HEK293 (cell line): ENCODE measurements at regions not wholly inside any gene's neighbourhood (a gene's known extent, or its start where the extent isn't known, plus 50 kb on each side); places are given as distances from the start of the nearest gene placed in this dataset.

Experiments used
- HOXD13 ChIP-seq: sonication (generic); formaldehyde crosslinking; IDR thresholded peaks from 2 replicates; pipeline ENCODE4 v1.8.0; 2022; ENCODE audit warnings: missing genetic modification reagents, borderline replicate concordance
- IKZF3 ChIP-seq: fragments of 450-650 bp; IDR thresholded peaks from 2 replicates; pipeline ENCODE4 v1.5.0; 2018; ENCODE audit warnings: missing biosample characterization, mild to moderate bottlenecking, missing genetic modification characterization, moderate library complexity
- ZNF121 ChIP-seq: fragments of 450-650 bp; formaldehyde crosslinking; IDR thresholded peaks from 2 replicates; pipeline ENCODE4 v1.5.1; 2016; ENCODE audit warnings: missing biosample characterization, missing genetic modification characterization
- ZNF366 ChIP-seq: fragments of 450-650 bp; formaldehyde crosslinking; conservative IDR thresholded peaks from 2 replicates; pipeline ENCODE4 v1.5.1; 2016; ENCODE audit warnings: missing biosample characterization, missing genetic modification characterization
- ZNF654 ChIP-seq: fragments of 450-650 bp; formaldehyde crosslinking; IDR thresholded peaks from 2 replicates; pipeline ENCODE4 v1.5.1; 2016; ENCODE audit warnings: low read depth, missing biosample characterization, missing genetic modification characterization
- ZNF677 ChIP-seq: fragments of 450-650 bp; IDR thresholded peaks from 2 replicates; pipeline ENCODE4 v1.5.0; 2018; ENCODE audit warnings: missing biosample characterization, mild to moderate bottlenecking, missing genetic modification characterization, moderate library complexity
- TF ChIP-seq, protein P1 (sequence below): sonication (generic); formaldehyde crosslinking; IDR thresholded peaks from 2 replicates; pipeline ENCODE4 v1.8.1; 2022; ENCODE audit warnings: mild to moderate bottlenecking, moderate library complexity, missing genetic modification reagents
- TF ChIP-seq, protein P2 (sequence below): fragments of 450-650 bp; formaldehyde crosslinking; IDR thresholded peaks from 2 replicates; pipeline ENCODE4 v1.5.1; 2016; ENCODE audit warnings: missing biosample characterization, missing genetic modification characterization
- TF ChIP-seq, protein P3 (sequence below): fragments of 450-650 bp; formaldehyde crosslinking; IDR thresholded peaks from 2 replicates; pipeline ENCODE4 v1.5.1; 2016; ENCODE audit warnings: missing biosample characterization, missing genetic modification characterization

DNA sequence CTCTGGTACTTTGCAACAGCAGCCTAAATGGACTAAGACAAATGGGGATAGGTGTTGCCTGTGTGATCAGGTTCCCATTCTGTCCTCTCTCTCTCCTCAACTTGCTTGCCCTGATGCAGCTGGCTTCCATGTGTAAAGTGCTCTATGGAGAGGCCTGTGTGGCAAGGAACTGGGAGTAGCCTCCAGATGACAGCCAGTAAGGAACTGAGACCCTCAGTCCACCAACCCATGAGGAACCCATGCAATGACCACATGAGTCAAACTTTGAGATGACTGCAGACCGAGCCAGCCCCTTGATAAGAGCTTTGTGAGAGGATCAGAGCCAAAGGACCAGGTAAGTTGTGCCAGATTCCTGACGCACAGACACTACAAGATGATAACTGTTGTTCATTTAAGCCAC, 74.6 kb upstream of the ADPGK start:
- TF ChIP-seq, protein P1, sequence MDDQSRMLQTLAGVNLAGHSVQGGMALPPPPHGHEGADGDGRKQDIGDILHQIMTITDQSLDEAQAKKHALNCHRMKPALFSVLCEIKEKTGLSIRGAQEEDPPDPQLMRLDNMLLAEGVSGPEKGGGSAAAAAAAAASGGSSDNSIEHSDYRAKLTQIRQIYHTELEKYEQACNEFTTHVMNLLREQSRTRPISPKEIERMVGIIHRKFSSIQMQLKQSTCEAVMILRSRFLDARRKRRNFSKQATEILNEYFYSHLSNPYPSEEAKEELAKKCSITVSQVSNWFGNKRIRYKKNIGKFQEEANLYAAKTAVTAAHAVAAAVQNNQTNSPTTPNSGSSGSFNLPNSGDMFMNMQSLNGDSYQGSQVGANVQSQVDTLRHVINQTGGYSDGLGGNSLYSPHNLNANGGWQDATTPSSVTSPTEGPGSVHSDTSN (CRISPR knock-in tag) = no peak
- no peak for TF ChIP-seq ZNF654
- no peak for TF ChIP-seq ZNF366 (tag by site-specific recombination)
- TF ChIP-seq, protein P2, sequence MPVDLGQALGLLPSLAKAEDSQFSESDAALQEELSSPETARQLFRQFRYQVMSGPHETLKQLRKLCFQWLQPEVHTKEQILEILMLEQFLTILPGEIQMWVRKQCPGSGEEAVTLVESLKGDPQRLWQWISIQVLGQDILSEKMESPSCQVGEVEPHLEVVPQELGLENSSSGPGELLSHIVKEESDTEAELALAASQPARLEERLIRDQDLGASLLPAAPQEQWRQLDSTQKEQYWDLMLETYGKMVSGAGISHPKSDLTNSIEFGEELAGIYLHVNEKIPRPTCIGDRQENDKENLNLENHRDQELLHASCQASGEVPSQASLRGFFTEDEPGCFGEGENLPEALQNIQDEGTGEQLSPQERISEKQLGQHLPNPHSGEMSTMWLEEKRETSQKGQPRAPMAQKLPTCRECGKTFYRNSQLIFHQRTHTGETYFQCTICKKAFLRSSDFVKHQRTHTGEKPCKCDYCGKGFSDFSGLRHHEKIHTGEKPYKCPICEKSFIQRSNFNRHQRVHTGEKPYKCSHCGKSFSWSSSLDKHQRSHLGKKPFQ (tag by site-specific recombination) = no peak
- no peak for TF ChIP-seq ZNF677 (tag by site-specific recombination)
- TF ChIP-seq, protein P3, sequence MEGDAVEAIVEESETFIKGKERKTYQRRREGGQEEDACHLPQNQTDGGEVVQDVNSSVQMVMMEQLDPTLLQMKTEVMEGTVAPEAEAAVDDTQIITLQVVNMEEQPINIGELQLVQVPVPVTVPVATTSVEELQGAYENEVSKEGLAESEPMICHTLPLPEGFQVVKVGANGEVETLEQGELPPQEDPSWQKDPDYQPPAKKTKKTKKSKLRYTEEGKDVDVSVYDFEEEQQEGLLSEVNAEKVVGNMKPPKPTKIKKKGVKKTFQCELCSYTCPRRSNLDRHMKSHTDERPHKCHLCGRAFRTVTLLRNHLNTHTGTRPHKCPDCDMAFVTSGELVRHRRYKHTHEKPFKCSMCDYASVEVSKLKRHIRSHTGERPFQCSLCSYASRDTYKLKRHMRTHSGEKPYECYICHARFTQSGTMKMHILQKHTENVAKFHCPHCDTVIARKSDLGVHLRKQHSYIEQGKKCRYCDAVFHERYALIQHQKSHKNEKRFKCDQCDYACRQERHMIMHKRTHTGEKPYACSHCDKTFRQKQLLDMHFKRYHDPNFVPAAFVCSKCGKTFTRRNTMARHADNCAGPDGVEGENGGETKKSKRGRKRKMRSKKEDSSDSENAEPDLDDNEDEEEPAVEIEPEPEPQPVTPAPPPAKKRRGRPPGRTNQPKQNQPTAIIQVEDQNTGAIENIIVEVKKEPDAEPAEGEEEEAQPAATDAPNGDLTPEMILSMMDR (tag by site-specific recombination) = no peak
- no peak for TF ChIP-seq IKZF3
- TF ChIP-seq ZNF121 = no peak
- TF ChIP-seq HOXD13 = no peak
